ENCODE measurements at regions not wholly inside any gene's neighbourhood (a gene's known extent, or its start where the extent isn't known, plus 50 kb on each side); places are given as distances from the start of the nearest gene placed in this dataset.

GRCh38 chr3:5813521-5813920, 626.0 kb downstream of the EDEM1 start:
- no peak overlapping the region for H3K4me3 ChIP-seq
- no peaks in the 10 kb centered on the region for H3K4me1 ChIP-seq
- H3K27ac ChIP-seq, result no peak overlapping the region
- 45% methylated on average over 2 of the region's 2 CpGs for WGBS
- TF ChIP-seq EP300 (IDR thresholded peaks at IDR 0.05), result no peak
- TF ChIP-seq POLR2AphosphoS5 (IDR thresholded peaks at IDR 0.05), result no peak
- no peak for TF ChIP-seq POLR2A (IDR thresholded peaks at IDR 0.05)
- TF ChIP-seq CTCF (IDR thresholded peaks at IDR 0.05), result no peak
- H3K27me3 ChIP-seq, result no peaks in the 10 kb centered on the region
- no peaks in the 10 kb centered on the region for H3K9me3 ChIP-seq
- H3K36me3 ChIP-seq, result no peaks in the 10 kb centered on the region
- no peak for DNase-seq (ENCODE audit: low spot score in 2 of 2)

- H3K36me3 ChIP-seq, result no peaks in the 10 kb centered on the region
- no peaks in the 10 kb centered on the region for H3K4me1 ChIP-seq
- TF ChIP-seq EP300 (IDR thresholded peaks at IDR 0.05) (no peak), POLR2A (IDR thresholded peaks at IDR 0.05) (no peak), CTCF (IDR thresholded peaks at IDR 0.05) (no peak)
Measured at GRCh38 chr3:5822843-5823242, 635.3 kb downstream of the EDEM1 start.

GRCh38 chr3:5826467-5826866, 639.0 kb downstream of the EDEM1 start:
- TF ChIP-seq POLR2AphosphoS5 (IDR thresholded peaks at IDR 0.05) (no peak), EP300 (IDR thresholded peaks at IDR 0.05) (no peak), POLR2A (IDR thresholded peaks at IDR 0.05) (no peak), CTCF (IDR thresholded peaks at IDR 0.05) (no peak)
- WGBS, result 66% methylated on average over 2 of the region's 2 CpGs
- H3K4me1 ChIP-seq, result no peaks in the 10 kb centered on the region
- no peak overlapping the region for H3K27ac ChIP-seq
- no peaks in the 10 kb centered on the region for H3K27me3 ChIP-seq
- H3K36me3 ChIP-seq, result no peaks in the 10 kb centered on the region
- H3K4me3 ChIP-seq, result no peak overlapping the region
- peaks cover 9% of the 10 kb centered on the region for H3K9me3 ChIP-seq
- DNase-seq (ENCODE audit: low spot score in 2 of 2), result no peak

More at GRCh38 chr3:5822843-5823242, 635.3 kb downstream of the EDEM1 start:
- H3K9me3 ChIP-seq, result peaks cover 8% of the 10 kb centered on the region
- H3K4me3 ChIP-seq, result no peak overlapping the region
- H3K27ac ChIP-seq, result no peak overlapping the region
- no peaks in the 10 kb centered on the region for H3K27me3 ChIP-seq
- DNase-seq (ENCODE audit: low spot score in 2 of 2), result no peak

- Histone ChIP-seq H3K27ac (no peak overlapping the region), H3K4me1 (no peaks in the 10 kb centered on the region), H3K36me3 (no peaks in the 10 kb centered on the region), H3K4me3 (no peak overlapping the region), H3K9me3 (peaks cover 9% of the 10 kb centered on the region), H3K27me3 (no peaks in the 10 kb centered on the region)
- WGBS, result 83% methylated on average over 2 of the region's 2 CpGs
- TF ChIP-seq POLR2AphosphoS5 (IDR thresholded peaks at IDR 0.05) (no peak), CTCF (IDR thresholded peaks at IDR 0.05) (no peak), POLR2A (IDR thresholded peaks at IDR 0.05) (no peak), EP300 (IDR thresholded peaks at IDR 0.05) (no peak)
- no peak for DNase-seq (ENCODE audit: low spot score in 2 of 2)
Measured at GRCh38 chr3:5828251-5828650, 640.7 kb downstream of the EDEM1 start.

GRCh38 chr3:5840056-5840455, 652.5 kb downstream of the EDEM1 start:
- Histone ChIP-seq H3K4me3 (no peak overlapping the region), H3K36me3 (no peaks in the 10 kb centered on the region), H3K27me3 (no peaks in the 10 kb centered on the region), H3K27ac (no peak overlapping the region), H3K9me3 (peaks cover 4% of the 10 kb centered on the region), H3K4me1 (no peaks in the 10 kb centered on the region)
- TF ChIP-seq CTCF (IDR thresholded peaks at IDR 0.05) (no peak), POLR2A (IDR thresholded peaks at IDR 0.05) (no peak), EP300 (IDR thresholded peaks at IDR 0.05) (no peak), POLR2AphosphoS5 (IDR thresholded peaks at IDR 0.05) (no peak)
- DNase-seq (ENCODE audit: low spot score in 2 of 2), result no peak
- WGBS, result 45% methylated on average over 3 of the region's 3 CpGs
